ENCODE measurements at regions not wholly inside any gene's neighbourhood (a gene's known extent, or its start where the extent isn't known, plus 50 kb on each side); places are given as distances from the start of the nearest gene placed in this dataset.

GRCh38 chr3:174776123-174776522 lies 83.0 kb upstream of the NAALADL2 start:
- no peaks in the 10 kb centered on the region for H3K79me2 ChIP-seq (ENCODE audit: control insufficient read depth, low read length)
- no peaks in the 10 kb centered on the region for H4K20me1 ChIP-seq (ENCODE audit: control insufficient read depth, insufficient read depth, low read depth, low read length)
- no peaks in the 10 kb centered on the region for H3F3A ChIP-seq (ENCODE audit: control insufficient read depth, insufficient read depth)
- no peaks in the 10 kb centered on the region for H3K4me1 ChIP-seq (ENCODE audit: control insufficient read depth, low read length)
- TF ChIP-seq, protein P1, sequence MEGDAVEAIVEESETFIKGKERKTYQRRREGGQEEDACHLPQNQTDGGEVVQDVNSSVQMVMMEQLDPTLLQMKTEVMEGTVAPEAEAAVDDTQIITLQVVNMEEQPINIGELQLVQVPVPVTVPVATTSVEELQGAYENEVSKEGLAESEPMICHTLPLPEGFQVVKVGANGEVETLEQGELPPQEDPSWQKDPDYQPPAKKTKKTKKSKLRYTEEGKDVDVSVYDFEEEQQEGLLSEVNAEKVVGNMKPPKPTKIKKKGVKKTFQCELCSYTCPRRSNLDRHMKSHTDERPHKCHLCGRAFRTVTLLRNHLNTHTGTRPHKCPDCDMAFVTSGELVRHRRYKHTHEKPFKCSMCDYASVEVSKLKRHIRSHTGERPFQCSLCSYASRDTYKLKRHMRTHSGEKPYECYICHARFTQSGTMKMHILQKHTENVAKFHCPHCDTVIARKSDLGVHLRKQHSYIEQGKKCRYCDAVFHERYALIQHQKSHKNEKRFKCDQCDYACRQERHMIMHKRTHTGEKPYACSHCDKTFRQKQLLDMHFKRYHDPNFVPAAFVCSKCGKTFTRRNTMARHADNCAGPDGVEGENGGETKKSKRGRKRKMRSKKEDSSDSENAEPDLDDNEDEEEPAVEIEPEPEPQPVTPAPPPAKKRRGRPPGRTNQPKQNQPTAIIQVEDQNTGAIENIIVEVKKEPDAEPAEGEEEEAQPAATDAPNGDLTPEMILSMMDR (IDR thresholded peaks at IDR 0.05; ENCODE audit: low read depth, low read length, poor library complexity, severe bottlenecking): no peak
- no peak for TF ChIP-seq EZH2phosphoT487 (IDR thresholded peaks at IDR 0.05; ENCODE audit: borderline replicate concordance, low read length)
- no peaks in the 10 kb centered on the region for H3K9me2 ChIP-seq (replicated peaks; ENCODE audit: control insufficient read depth, low read length)
- H3K9me3 ChIP-seq (ENCODE audit: control insufficient read depth, insufficient read depth, low read length): no peaks in the 10 kb centered on the region
- H3K27me3 ChIP-seq (ENCODE audit: control insufficient read depth, low read length): no peaks in the 10 kb centered on the region
- H3K4me2 ChIP-seq (ENCODE audit: low read length): no peak overlapping the region
- H3K4me3 ChIP-seq (ENCODE audit: low read length): no peak overlapping the region
- H3K36me3 ChIP-seq (ENCODE audit: control insufficient read depth, low read length): no peaks in the 10 kb centered on the region
- no peak overlapping the region for H3K27ac ChIP-seq (ENCODE audit: low read depth, low read length)

DNA sequence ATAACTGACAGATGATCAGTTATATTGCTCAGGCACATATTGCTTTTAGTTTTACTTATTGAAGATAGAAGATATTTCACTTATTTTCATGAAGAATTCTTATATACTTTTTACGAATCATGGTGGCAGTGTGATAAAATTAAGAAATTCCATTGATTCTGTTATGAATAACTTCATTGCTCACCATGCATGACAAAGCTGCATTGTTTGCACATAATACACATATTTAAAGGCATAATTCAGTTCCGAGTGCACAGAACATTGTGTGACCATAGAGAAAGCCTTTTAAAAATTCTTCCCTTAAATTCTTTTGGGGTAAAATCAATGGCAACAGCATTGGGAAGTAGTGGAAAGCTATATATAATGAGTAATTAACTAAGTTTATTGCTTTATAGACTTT lies 82.5 kb upstream of the NAALADL2 start:
- TF ChIP-seq, protein P1 (IDR thresholded peaks at IDR 0.05; ENCODE audit: low read depth, low read length, poor library complexity, severe bottlenecking): no peak
- no peak for TF ChIP-seq EZH2phosphoT487 (IDR thresholded peaks at IDR 0.05; ENCODE audit: borderline replicate concordance, low read length)

GRCh38 chr3:174777813-174778212 lies 81.3 kb upstream of the NAALADL2 start:
- Histone ChIP-seq H3K79me2 (ENCODE audit: control insufficient read depth, low read length) (no peaks in the 10 kb centered on the region), H3F3A (ENCODE audit: control insufficient read depth, insufficient read depth) (no peaks in the 10 kb centered on the region), H3K9me3 (ENCODE audit: control insufficient read depth, insufficient read depth, low read length) (no peaks in the 10 kb centered on the region), H4K20me1 (ENCODE audit: control insufficient read depth, insufficient read depth, low read depth, low read length) (no peaks in the 10 kb centered on the region), H3K4me3 (ENCODE audit: low read length) (no peak overlapping the region), H3K36me3 (ENCODE audit: control insufficient read depth, low read length) (no peaks in the 10 kb centered on the region), H3K27ac (ENCODE audit: low read depth, low read length) (no peak overlapping the region), H3K4me1 (ENCODE audit: control insufficient read depth, low read length) (no peaks in the 10 kb centered on the region), H3K4me2 (ENCODE audit: low read length) (no peak overlapping the region), H3K9me2 (replicated peaks; ENCODE audit: control insufficient read depth, low read length) (no peaks in the 10 kb centered on the region), H3K27me3 (ENCODE audit: control insufficient read depth, low read length) (no peaks in the 10 kb centered on the region)
- TF ChIP-seq, protein P1 (IDR thresholded peaks at IDR 0.05; ENCODE audit: low read depth, low read length, poor library complexity, severe bottlenecking): no peak
- no peak for TF ChIP-seq EZH2phosphoT487 (IDR thresholded peaks at IDR 0.05; ENCODE audit: borderline replicate concordance, low read length)

More for the DNA sequence above, 82.5 kb upstream of the NAALADL2 start:
- no peaks in the 10 kb centered on the region for H4K20me1 ChIP-seq (ENCODE audit: control insufficient read depth, insufficient read depth, low read depth, low read length)
- H3K4me1 ChIP-seq (ENCODE audit: control insufficient read depth, low read length): no peaks in the 10 kb centered on the region
- H3K4me2 ChIP-seq (ENCODE audit: low read length): no peak overlapping the region
- H3K27ac ChIP-seq (ENCODE audit: low read depth, low read length): no peak overlapping the region
- H3F3A ChIP-seq (ENCODE audit: control insufficient read depth, insufficient read depth): no peaks in the 10 kb centered on the region
- H3K9me2 ChIP-seq (replicated peaks; ENCODE audit: control insufficient read depth, low read length): no peaks in the 10 kb centered on the region
- H3K9me3 ChIP-seq (ENCODE audit: control insufficient read depth, insufficient read depth, low read length): no peaks in the 10 kb centered on the region
- no peak overlapping the region for H3K4me3 ChIP-seq (ENCODE audit: low read length)
- no peaks in the 10 kb centered on the region for H3K27me3 ChIP-seq (ENCODE audit: control insufficient read depth, low read length)
- no peaks in the 10 kb centered on the region for H3K36me3 ChIP-seq (ENCODE audit: control insufficient read depth, low read length)
- no peaks in the 10 kb centered on the region for H3K79me2 ChIP-seq (ENCODE audit: control insufficient read depth, low read length)

- Histone ChIP-seq H3K36me3 (ENCODE audit: control insufficient read depth, low read length) (no peaks in the 10 kb centered on the region), H3K9me2 (replicated peaks; ENCODE audit: control insufficient read depth, low read length) (no peaks in the 10 kb centered on the region), H3K79me2 (ENCODE audit: control insufficient read depth, low read length) (no peaks in the 10 kb centered on the region), H4K20me1 (ENCODE audit: control insufficient read depth, insufficient read depth, low read depth, low read length) (no peaks in the 10 kb centered on the region), H3K9me3 (ENCODE audit: control insufficient read depth, insufficient read depth, low read length) (no peaks in the 10 kb centered on the region), H3K4me2 (ENCODE audit: low read length) (no peak overlapping the region), H3K27ac (ENCODE audit: low read depth, low read length) (no peak overlapping the region), H3K4me1 (ENCODE audit: control insufficient read depth, low read length) (no peaks in the 10 kb centered on the region), H3K4me3 (ENCODE audit: low read length) (no peak overlapping the region), H3K27me3 (ENCODE audit: control insufficient read depth, low read length) (no peaks in the 10 kb centered on the region), H3F3A (ENCODE audit: control insufficient read depth, insufficient read depth) (no peaks in the 10 kb centered on the region)
- TF ChIP-seq EZH2phosphoT487 (IDR thresholded peaks at IDR 0.05; ENCODE audit: borderline replicate concordance, low read length): no peak
- TF ChIP-seq, protein P1 (IDR thresholded peaks at IDR 0.05; ENCODE audit: low read depth, low read length, poor library complexity, severe bottlenecking): no peak
These were observed 75.6 kb upstream of the NAALADL2 start for GRCh38 chr3:174783502-174783901.
